GM12873 (cell line): ENCODE measurements at regions not wholly inside any gene's neighbourhood (a gene's known extent, or its start where the extent isn't known, plus 50 kb on each side); places are given as distances from the start of the nearest gene placed in this dataset.

Experiments
- TF ChIP-seq, protein P1 (sequence below): IDR thresholded peaks from 2 replicates; pipeline ENCODE4 v1.5.1; 2012; ENCODE audit warnings: low read depth, mild to moderate bottlenecking, moderate library complexity, low read length, control low read depth; ENCODE audit not compliant: insufficient read depth; ENCODE audit errors: missing control alignments

- TF ChIP-seq, protein P1, sequence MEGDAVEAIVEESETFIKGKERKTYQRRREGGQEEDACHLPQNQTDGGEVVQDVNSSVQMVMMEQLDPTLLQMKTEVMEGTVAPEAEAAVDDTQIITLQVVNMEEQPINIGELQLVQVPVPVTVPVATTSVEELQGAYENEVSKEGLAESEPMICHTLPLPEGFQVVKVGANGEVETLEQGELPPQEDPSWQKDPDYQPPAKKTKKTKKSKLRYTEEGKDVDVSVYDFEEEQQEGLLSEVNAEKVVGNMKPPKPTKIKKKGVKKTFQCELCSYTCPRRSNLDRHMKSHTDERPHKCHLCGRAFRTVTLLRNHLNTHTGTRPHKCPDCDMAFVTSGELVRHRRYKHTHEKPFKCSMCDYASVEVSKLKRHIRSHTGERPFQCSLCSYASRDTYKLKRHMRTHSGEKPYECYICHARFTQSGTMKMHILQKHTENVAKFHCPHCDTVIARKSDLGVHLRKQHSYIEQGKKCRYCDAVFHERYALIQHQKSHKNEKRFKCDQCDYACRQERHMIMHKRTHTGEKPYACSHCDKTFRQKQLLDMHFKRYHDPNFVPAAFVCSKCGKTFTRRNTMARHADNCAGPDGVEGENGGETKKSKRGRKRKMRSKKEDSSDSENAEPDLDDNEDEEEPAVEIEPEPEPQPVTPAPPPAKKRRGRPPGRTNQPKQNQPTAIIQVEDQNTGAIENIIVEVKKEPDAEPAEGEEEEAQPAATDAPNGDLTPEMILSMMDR = no peak
These were observed 138.3 kb downstream of the FAM124B start for GRCh38 chr2:224263571-224264043.

GRCh38 chr2:224261326-224261725, 140.6 kb downstream of the FAM124B start:
- TF ChIP-seq, protein P1 = no peak

- TF ChIP-seq, protein P1 = no peak
These were observed 141.4 kb downstream of the FAM124B start for GRCh38 chr2:224260372-224261020.

GRCh38 chr2:224259831-224260230, 142.1 kb downstream of the FAM124B start:
- TF ChIP-seq, protein P1 = no peak

- TF ChIP-seq, protein P1 = no peak
These were observed 143.8 kb downstream of the FAM124B start for GRCh38 chr2:224258059-224258458.

DNA sequence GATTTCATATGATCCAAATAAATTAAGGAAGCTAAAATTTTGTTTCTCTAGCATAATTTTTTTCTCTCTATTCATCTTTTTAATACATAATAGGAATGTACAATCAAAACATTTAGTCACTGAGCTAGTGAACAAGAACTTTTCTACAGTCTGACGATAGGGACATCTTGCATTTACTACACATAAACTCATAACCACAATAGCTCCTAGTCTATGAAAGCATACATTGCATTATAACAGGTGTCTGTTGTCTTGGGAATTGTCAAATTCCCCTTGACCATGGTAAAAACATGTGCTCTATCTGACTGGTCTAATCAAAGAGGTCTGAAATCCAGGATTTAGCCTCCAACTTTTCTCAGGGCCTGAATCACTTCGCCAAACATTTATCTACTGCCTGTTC, 144.8 kb downstream of the FAM124B start:
- TF ChIP-seq, protein P1 = no peak

- TF ChIP-seq, protein P1 = no peak
These were observed 148.4 kb downstream of the FAM124B start for GRCh38 chr2:224253464-224253863.

DNA sequence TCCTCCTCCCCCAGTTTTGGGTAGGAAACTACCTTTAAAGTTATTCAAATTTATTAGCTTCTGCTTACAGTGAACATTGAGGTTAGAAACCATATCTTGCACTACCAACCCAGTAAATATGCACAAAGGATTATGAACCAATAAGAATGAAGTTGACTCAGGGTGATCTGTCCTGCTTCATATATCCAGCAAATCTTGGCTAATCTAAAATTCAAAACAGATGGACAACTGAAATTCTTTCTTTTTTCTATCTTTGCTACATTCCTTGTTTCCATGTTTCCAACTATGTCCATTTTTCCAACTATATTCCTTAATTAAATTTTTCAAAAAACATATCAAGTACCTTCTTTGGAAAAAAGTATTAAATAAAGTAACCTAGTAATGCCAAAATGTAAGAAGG, 149.3 kb downstream of the FAM124B start:
- TF ChIP-seq, protein P1 = no peak
